ENCODE measurements at regions not wholly inside any gene's neighbourhood (a gene's known extent, or its start where the extent isn't known, plus 50 kb on each side); places are given as distances from the start of the nearest gene placed in this dataset.
"Not testable (repeated sequence)": the region's sequence is repeated elsewhere in the genome, so short reads cannot be mapped to it uniquely, and the experiment has no call there.

DNA sequence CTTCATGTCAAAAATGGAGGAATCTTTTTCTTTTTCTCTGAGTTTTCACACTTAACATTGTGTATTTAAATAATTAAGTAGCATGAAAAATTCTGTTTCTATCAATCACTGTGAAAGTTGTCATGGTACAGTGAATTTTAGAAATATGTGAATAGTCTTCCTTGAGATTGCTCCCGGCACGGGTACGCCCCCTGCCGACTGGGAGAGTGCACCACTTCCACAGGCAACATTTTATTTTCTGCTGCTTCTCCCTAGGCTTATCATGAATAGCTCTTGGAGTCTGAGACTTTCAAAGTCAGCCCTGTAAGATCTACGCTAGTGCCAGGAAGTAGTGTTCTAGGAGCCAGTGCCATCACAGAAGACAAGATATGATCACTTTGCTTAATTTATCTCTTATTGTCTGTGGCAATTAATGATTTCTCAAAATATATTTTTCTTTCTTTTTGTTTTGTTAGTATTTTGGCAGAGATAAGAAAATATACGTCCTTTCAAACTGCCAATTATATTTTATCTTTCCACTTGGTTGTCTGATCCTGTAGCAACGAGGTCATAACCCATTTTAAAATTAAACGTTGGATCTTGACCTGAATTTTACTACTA, 763.8 kb upstream of the AADAT start:
- in situ Hi-C loops (cut with HindIII; ENCODE audit: low sequenced_read_pairs), result no loop called here

DNA sequence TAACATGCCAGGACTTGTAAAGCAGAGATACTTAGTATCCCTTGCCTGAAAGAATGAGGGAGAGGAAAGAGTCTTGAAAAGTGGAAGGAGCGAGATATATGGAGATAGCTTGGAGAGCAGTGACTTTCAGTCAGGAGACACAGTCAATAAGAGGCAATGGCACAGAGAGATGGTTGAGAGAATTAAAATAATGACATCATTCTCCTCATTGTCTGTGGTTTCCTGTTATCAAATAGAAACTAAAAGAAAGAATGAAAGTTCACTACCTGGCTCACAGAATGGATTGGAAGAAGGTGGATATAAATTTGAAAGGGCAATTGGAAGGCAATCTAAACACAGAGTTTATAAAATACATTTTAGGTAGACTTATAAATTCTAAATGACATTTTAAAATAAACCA, 760.2 kb upstream of the AADAT start:
- in situ Hi-C loops (cut with HindIII; ENCODE audit: low sequenced_read_pairs), result no loop called here

DNA sequence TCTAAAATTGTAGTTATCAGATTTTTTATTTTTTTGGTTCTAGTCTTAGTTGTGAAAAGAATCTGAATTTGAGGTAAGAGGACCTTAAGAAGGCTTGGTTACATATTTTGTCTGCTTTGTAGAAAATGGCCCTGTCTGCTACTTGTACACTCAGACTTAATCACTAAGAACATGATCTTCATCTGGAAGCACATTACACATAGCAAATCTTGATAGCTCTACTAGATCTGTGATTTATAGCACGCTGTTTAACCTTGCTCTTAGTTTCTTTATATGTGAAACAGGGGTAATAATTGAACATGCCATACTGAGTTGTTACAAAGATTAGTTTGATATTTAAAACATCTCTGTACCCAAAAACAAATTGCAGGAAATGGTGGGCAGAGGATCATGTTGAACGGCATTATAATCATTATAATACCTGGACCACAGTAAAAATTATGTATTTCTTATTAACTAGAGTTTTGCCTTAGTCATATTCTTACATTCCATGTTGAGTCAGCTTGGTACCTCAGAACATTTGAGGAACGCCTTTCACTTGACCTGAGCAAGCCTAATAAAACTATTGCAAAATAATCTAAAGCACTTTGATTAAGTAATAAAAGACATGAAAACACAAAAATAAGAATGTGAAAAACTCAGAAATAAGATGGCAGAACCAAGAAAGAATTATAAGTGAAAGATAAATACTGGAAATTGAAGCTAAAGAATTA, 738.0 kb upstream of the AADAT start:
- in situ Hi-C loops (cut with HindIII; ENCODE audit: low sequenced_read_pairs), result no loop called here

DNA sequence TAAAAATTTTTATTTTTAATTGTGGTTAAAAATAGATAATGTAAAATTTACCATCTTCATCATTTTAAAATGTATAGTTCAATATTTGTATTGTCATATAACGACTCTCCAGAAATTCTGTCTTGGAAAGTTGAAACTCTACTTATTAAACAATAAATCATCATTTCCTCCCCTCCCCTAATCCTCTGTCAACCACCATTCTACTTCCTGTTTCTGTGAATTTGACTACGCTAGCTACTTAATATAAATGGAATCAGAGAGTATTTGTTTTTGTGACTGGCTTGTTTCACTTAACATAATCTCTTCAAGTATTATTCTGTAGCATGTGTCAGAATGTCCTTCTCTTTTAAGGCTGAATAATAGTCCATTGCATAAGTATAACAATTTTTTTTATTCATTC, 729.0 kb upstream of the AADAT start:
- in situ Hi-C loops (cut with HindIII; ENCODE audit: low sequenced_read_pairs), result no loop called here

DNA sequence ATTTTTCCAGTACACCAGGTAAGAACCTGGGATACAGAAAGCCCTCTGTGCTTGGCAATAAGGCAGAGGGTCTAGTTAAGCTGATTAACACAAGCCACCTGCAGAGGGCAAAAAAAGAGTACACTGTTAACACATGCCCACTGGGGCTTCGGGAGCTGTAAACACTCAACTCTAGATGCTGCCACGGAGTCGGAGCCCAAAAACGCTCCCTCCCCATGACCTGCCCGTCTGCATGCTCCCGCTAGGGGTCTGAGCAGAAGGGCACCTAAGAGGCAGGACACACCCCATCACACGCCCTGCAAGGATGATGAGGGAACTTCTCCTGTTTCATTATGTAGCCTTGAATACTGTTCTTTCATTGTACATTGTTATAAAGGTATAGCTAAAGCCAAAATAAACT, 715.6 kb upstream of the AADAT start:
- in situ Hi-C loops (cut with HindIII; ENCODE audit: low sequenced_read_pairs), result no loop called here

DNA sequence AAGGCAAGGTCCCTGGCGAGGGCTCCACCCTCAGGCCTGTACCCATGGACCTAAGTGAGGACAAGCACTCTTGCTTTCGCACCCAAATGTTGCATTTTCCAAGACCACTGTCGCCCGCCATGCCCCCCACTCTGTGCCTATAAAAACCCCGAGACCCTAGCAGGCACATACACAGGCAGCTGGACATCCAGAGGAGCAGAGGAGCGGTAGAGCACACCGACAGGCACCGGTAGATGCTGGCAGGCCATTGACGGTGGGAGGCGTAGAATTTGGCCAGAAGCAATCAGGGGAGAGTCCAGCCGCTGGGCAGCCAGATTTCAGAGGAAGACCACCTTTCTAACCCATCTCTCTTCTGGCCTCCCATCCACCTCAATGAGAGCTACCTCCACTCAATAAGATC, 715.2 kb upstream of the AADAT start:
- in situ Hi-C loops (cut with HindIII; ENCODE audit: low sequenced_read_pairs), result no loop called here

DNA sequence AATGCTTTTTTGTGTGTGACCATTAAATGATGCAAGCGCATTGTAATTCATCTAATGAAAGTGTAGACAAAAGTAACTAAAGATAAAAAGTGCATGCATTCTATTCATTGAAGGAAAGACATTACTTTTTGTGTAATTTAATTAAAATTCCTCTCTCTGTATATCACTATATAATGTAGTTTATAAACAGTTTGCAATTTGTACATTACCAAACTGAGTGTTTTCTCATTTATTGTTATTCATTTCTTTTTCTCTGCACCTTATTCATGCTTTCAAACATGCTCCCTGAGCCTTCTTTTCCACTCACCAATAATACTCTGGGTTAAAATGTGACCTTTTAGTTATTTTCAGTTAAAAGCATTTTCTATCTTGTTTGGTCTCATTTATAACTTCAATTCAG, 713.7 kb upstream of the AADAT start:
- in situ Hi-C loops (cut with HindIII; ENCODE audit: low sequenced_read_pairs), result no loop called here

DNA sequence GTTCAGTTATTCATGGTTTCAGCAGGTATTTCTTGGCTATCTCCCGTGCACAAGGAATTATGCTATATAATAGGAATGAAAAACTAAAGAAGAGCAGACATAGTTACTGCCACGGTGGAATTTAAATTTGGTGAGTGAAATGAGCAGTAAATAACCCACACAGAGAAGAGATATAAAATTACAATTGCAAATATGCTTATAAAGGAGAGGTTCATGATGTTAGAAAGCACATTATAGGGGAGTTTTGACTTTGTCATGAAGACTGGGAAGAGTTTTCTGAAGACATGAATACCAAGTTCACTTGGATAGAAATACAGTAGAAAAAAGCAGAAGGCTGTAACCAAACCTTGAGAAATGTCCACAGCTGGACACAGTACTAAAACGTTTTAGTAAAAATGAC, 712.0 kb upstream of the AADAT start:
- in situ Hi-C loops (cut with HindIII; ENCODE audit: low sequenced_read_pairs), result no loop called here

DNA sequence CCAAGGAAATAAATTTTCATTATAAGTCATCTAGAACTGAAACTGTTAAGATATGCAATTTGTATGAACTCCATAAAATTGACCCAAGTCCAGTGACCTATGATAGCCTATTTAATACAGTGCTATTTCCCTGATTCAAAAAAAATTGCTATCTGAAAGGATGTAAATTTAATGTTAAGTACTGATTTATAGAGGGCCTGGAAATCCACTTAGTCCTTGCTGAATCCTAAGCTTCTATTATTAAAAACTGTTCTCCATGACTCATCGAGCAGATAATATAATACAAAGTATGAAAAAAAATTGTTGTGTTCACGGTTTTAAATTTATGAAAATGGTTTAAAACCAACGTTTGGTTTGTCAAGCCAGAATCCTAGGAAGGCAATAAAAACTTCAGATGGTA, 704.8 kb upstream of the AADAT start:
- in situ Hi-C loops (cut with HindIII; ENCODE audit: low sequenced_read_pairs), result no loop called here

DNA sequence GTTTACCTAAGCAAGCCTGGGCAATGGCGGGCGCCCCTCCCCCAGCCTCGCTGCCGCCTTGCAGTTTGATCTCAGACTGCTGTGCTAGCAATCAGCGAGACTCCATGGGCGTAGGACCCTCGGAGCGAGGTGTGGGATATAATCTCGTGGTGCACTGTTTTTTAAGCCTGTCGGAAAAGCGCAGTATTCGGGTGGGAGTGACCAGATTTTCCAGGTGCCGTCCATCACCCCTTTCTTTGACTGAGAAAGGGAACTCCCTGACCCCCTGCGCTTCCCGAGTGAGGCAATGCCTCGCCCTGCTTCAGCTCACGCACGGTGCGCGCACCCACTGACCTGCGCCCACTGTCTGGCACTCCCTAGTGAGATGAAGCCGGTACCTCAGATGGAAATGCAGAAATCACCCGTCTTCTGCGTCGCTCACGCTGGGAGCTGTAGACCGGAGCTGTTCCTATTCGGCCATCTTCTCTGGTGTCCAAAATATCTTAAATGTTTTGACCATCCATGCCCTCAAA, 698.8 kb upstream of the AADAT start:
- in situ Hi-C loops (cut with HindIII; ENCODE audit: low sequenced_read_pairs), result not testable (repeated sequence)

DNA sequence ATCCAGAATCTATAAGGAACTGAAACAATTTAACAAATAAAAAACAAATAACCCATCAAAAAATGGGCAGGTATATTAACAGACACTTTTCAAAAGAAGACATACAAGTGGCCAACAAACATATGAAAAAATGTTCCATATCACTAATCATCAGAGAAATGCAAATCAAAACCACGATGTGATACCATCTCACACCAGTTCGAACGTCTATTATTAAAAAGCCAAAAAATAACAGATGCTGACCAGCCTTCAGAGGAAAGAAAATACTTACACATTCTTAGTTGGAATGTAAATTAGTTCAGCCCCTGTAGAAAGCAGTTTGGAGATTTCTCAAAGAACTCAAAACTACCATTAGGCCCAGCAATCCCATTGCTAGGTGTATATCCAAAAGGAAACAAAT, 687.9 kb upstream of the AADAT start:
- in situ Hi-C loops (cut with HindIII; ENCODE audit: low sequenced_read_pairs), result no loop called here

DNA sequence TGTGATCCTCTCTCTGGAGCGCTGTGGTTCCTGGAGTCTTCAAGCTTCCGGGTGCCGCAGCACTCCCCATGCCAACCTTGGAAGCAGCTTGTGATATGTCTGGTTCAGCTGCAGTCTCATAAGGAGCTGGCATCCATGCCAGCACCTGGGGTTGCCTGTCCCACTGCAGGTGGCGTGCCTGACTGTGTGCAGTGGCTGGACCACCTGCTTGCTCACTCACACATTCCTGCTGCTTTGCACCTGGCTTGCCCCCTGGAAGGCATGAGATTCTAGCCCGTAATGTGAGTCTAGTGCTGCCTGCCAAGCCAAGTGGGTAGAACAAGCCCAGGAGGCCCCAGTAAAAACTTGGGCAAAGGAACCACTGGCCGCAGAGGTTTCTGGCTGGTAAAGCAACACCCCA, 687.2 kb upstream of the AADAT start:
- in situ Hi-C loops (cut with HindIII; ENCODE audit: low sequenced_read_pairs), result no loop called here

DNA sequence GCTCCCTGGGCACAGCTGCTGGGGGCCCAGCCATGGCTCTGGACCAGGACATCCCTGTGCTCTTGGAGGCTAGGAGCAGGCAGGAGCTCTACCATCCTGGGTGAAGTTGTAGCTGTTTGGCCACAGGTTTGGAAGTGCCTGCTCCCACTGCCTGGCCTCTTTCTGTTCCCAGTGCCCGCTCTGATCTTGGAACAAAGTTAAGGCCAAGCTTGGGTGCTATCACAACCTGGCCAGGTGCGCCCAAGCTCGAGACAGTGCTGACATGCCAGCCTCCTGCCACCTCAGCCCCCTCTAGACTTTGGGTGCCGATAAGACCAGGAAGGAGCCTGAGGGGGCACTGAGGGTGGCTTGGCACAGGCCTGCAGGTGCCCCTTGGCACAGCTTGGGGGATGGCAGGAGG, 686.1 kb upstream of the AADAT start:
- in situ Hi-C loops (cut with HindIII; ENCODE audit: low sequenced_read_pairs), result no loop called here

DNA sequence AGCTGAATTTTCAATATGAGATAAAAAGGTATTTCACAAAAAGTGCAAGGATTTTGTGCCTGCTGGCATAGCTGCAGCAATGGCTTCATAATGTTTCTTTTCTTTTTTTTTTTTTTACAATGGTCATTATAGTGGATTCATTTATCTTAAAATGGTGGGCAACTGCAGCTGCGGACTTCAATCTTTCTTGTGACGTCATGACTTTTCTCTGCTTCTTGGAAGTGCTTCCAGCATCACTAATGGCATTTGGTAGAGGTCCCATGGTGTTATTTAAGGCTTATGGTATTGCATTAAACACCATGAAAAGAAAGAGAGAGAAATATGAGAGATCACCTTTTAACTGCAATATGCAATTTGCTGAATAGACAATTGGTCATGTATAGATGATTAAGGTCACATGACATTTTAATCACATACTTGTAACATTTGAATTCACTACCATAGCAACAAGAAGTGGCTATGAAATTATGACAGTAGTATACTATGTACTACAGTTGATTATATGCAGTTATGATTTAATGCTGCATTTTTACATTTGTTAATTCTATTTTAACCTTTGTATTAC, 684.0 kb upstream of the AADAT start:
- in situ Hi-C loops (cut with HindIII; ENCODE audit: low sequenced_read_pairs), result no loop called here

DNA sequence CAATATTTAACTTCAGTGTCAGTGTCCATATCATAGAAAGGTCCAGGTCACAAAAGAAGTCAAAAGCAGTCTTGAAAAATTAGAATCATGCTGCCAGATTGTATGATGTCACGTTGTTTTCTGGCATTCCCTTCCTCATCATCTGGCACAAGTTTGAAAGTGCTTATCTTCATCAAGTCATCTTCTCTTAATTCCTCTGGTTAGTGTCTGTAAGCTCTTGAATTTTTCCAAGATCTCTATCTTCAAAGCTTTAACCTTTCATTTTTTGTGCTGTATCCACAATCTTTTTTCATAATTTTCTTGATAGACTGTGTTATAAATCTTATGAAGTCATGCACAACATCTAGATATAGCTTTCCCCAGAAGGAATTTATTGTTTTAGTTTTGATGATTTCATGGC, 682.7 kb upstream of the AADAT start:
- in situ Hi-C loops (cut with HindIII; ENCODE audit: low sequenced_read_pairs), result no loop called here

DNA sequence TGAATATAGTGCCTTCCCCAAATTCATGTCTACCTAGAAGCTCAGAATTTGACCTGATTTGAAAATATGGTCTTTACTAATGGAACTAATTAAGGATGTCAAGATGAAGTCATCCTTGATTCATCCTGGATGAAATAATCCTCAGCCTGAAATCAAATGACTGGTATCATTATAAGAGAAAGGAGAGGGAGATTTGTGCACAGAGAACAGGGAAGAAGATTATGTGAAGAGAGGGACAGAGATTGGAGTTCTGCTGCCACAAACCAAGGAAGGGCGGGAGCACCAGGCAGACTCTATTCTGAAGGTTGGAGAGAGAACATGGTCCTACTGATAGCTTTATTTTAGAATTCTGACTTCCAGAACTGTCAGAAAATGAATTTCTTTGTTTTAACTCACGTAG, 680.9 kb upstream of the AADAT start:
- in situ Hi-C loops (cut with HindIII; ENCODE audit: low sequenced_read_pairs), result no loop called here

DNA sequence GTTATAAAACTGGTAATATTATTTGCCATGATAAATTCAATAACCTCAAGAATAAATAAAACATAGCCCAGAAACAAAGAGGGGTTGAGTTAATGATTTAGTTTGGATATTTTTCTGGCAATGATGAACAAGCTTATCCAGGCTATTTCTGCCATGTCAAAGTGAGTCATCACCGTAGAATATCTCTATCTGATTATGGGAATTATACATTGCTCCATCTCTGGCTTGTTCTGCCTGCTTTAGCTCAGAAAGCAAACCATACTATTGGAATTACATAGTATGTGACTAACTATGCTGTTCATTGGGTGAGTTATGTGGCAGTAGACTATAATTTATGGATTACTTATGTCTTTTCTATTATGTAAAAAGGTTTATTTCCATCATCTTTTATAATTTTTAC, 680.1 kb upstream of the AADAT start:
- in situ Hi-C loops (cut with HindIII; ENCODE audit: low sequenced_read_pairs), result no loop called here

DNA sequence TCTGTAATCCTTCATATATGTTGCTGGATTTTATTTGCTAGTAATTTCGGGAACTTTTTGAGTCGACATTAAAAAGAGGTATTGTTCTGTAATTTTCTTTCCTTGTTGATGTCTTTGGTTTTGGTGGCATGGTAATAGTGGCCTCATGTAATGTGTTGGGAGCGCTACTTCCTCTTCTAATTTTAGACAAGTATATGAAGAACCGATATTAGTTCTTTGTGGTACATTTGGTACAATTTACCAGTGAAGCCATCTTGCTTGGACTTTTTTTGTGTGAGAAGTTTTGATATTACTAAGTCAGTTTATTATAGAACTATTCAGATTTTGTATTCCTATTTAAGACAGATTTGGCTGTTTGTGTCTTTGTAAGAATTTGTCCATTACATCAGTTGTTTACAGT, 669.2 kb upstream of the AADAT start:
- in situ Hi-C loops (cut with HindIII; ENCODE audit: low sequenced_read_pairs), result no loop called here

DNA sequence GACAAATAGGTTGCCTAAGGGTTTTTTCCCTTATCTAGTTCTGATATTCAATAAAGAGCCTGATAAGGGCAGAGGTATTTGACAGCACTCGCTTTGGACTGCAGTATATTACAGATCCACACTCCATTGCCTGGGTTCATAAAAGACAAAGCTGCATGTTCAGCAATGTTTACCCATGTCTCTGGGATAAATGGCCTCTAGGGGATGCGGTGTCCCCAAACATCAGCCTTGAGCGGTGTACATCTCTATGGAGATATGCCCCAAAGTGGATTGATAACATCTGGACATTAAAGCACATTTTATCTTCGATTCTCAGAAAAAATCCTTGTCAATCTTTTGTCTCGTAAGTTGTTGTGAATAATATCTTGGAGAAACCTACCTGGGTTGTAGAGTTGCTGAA, 660.8 kb upstream of the AADAT start:
- in situ Hi-C loops (cut with HindIII; ENCODE audit: low sequenced_read_pairs), result no loop called here

DNA sequence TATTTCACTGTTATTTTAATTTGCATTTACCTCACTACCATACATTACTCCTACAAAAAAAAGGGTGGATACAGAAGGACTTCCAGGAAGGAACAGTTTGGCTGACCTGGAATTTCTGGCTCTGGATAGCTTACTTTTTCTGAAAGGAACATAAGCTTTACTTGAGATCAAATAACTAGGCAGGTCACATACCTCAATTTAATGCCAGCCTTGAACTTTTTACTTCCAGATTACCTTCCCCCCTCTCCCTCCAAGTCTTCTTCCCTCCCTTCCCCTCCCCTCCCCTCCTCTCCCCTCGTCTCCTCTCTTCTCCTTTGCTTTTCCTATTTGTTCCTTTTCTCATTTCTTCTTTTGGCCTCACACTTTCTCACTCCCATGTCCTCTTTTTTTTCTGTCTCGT, 659.2 kb upstream of the AADAT start:
- in situ Hi-C loops (cut with HindIII; ENCODE audit: low sequenced_read_pairs), result no loop called here

DNA sequence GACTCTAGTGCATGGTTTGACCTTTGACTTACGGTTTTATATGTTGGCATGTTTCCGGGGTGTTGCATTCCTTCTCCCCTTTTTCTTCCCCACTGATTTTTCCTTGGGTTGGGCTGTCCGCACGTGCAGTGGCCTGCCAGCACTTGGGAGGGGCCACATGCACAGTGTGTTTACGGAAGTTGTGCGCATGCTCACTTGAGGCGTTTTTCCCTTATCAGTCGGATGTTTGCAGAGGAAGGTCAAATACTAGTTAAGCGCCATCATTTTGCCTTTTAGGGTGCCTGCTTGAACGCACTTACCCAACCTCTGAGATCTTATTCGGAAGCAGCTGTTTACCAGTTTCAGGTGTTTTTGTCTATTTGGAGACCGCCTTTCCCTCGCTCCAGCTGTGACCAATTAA, 653.9 kb upstream of the AADAT start:
- in situ Hi-C loops (cut with HindIII; ENCODE audit: low sequenced_read_pairs), result no loop called here

DNA sequence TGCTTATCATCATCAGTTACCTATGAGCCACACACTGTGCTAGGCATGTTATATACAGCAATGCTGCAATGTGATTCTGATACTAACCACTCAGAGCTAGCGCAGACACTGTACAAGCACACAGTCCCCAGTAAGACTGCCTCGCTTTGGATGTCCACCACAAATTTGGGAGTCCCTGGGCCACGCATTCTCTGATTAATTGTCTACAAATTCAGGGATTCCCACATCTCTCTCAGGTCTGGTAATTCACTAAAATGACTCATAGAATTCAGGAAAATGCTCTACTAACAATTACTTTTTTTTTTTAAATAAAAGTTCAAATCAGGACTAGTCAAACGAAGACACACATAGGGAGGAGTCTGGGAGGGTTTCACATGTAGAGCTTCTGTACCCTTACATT, 652.1 kb upstream of the AADAT start:
- in situ Hi-C loops (cut with HindIII; ENCODE audit: low sequenced_read_pairs), result no loop called here

DNA sequence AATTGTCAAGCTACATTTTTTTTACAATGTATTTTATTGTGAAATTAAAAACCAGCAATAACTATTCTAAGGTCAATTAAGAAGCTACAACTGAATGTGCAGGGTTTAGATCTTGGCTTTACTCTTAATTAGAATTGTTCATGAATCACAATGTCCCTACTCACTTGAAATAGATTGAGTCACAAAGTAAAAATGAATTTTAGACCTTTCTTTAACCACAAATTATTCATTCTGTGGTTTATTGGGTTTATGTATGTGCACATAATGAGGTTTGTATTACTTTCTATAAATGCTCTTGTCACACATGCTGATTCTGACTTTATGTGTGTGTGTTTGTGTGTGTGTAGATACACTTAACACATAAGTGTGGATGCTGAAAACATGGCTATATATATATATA, 647.0 kb upstream of the AADAT start:
- in situ Hi-C loops (cut with HindIII; ENCODE audit: low sequenced_read_pairs), result no loop called here
